ENCODE measurements at regions not wholly inside any gene's neighbourhood (a gene's known extent, or its start where the extent isn't known, plus 50 kb on each side); places are given as distances from the start of the nearest gene placed in this dataset.

DNA sequence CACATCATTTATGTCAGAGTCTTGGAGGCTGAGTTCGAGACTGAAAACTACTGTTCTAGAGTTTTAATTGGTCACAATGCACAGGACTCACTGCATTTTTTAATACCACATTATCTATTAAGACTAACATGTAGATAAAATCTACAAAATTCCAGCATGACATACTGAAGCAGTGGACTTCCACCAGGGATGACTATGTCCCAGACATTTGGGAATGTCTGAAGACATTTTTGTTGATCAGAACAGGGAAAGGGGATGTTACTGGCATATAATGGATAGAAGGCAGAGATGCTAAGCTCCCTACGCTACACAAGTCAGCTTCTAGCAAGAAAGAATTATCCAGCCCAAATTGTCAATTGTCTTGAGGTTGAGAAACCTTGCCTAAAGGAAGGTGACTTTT is 419.0 kb upstream of the TGFBR2 start:
- no peak overlapping the region for H3K4me3 ChIP-seq (replicated peaks in 1 of 3)
- intact Hi-C loops (cut with DNase I): no loop called here
- TF ChIP-seq, protein P1, sequence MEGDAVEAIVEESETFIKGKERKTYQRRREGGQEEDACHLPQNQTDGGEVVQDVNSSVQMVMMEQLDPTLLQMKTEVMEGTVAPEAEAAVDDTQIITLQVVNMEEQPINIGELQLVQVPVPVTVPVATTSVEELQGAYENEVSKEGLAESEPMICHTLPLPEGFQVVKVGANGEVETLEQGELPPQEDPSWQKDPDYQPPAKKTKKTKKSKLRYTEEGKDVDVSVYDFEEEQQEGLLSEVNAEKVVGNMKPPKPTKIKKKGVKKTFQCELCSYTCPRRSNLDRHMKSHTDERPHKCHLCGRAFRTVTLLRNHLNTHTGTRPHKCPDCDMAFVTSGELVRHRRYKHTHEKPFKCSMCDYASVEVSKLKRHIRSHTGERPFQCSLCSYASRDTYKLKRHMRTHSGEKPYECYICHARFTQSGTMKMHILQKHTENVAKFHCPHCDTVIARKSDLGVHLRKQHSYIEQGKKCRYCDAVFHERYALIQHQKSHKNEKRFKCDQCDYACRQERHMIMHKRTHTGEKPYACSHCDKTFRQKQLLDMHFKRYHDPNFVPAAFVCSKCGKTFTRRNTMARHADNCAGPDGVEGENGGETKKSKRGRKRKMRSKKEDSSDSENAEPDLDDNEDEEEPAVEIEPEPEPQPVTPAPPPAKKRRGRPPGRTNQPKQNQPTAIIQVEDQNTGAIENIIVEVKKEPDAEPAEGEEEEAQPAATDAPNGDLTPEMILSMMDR (IDR thresholded peaks at IDR 0.05): no peak
- no peak for TF ChIP-seq POLR2A (IDR thresholded peaks at IDR 0.05)
- 96 to 98% methylated on average over 2 of the region's 2 CpGs for WGBS, 2 donors
- H3K4me1 ChIP-seq: no peaks in the 10 kb centered on the region
- H3K27ac ChIP-seq: no peak overlapping the region
- H3K36me3 ChIP-seq: no peaks in the 10 kb centered on the region
- H3K27me3 ChIP-seq: no peaks in the 10 kb centered on the region
- no peaks in the 10 kb centered on the region for H3K9me3 ChIP-seq
- DNase-seq: no peak

DNA sequence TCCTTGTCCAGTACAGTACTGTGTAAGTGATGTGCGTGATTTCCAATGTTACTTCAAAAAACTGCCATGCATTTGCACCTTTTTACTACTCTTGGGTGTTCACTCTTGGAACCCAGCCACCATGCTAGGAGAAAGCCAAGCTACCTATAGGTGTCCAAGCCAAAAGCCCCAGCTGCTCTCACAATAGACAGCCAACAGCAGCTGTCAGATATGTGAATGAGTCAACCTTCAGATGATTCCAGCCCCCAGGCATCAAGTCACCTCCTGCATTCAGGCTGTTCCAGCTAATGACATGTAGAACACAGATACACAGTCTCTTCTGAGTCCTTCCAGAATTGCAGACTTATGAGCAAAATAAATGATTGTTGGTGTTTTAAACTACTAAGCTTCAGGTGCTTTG is 417.7 kb upstream of the TGFBR2 start:
- H3K27ac ChIP-seq: no peak overlapping the region
- no peak for TF ChIP-seq POLR2A (IDR thresholded peaks at IDR 0.05)
- TF ChIP-seq, protein P1 (IDR thresholded peaks at IDR 0.05): no peak
- H3K36me3 ChIP-seq: no peaks in the 10 kb centered on the region
- 94 to 97% methylated on average over 1 of the region's 1 CpG for WGBS, 2 donors
- no peaks in the 10 kb centered on the region for H3K27me3 ChIP-seq
- intact Hi-C loops (cut with DNase I): no loop called here
- H3K9me3 ChIP-seq: no peaks in the 10 kb centered on the region
- no peak for DNase-seq
- H3K4me1 ChIP-seq: no peaks in the 10 kb centered on the region
- no peak overlapping the region for H3K4me3 ChIP-seq (replicated peaks in 1 of 3)

DNA sequence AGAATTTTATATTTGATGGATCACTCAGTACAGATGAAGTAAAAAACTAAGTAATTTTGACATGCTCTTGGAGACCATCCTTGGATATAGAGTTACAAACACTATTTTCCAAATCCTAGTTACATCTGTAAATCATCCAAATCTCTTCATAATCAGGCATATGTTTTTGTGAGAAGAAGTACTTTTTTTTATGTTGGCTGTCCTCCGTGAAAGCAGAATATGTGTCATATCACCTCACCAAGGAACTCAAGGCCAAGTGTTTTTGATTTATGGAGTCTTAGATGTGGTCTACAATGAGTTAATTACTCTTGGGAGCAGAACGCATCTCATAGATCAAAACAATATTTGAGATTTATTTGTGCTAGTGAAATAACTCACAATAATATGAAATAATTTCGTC is 416.5 kb upstream of the TGFBR2 start:
- Histone ChIP-seq H3K27me3 (no peaks in the 10 kb centered on the region), H3K4me3 (replicated peaks in 1 of 3) (no peak overlapping the region), H3K27ac (no peak overlapping the region), H3K4me1 (no peaks in the 10 kb centered on the region), H3K9me3 (no peaks in the 10 kb centered on the region), H3K36me3 (no peaks in the 10 kb centered on the region)
- DNase-seq: no peak
- WGBS, 2 donors: 47 to 93% methylated on average over 3 of the region's 3 CpGs
- no peak for TF ChIP-seq POLR2A (IDR thresholded peaks at IDR 0.05)
- TF ChIP-seq, protein P1 (IDR thresholded peaks at IDR 0.05): no peak
- intact Hi-C loops (cut with DNase I): loop anchor here (10.0 kb wide), 1 partner anchor 155 kb away; no protein-coding TSS in a partner anchor

DNA sequence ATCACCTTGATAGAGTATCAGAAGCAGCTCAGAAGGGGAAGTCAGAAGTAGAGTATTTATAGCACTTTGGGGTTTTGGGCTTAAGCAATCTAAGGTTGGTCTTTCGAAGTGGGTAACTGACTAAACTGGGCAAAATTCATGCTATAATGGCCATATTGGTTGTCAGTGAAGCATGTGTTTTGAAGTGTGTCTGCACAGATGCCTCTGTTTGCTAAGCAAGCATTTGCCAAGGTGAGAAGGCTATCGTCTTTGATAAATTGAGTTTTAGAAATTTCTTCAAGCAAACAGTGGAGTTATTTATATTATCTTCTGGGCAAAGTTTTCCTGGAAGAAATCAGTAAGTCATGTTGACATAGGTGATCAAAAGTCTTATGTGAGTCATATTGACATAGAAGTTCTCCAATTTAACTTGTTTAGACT is 412.8 kb upstream of the TGFBR2 start:
- H3K4me3 ChIP-seq (replicated peaks in 1 of 3): no peak overlapping the region
- no peaks in the 10 kb centered on the region for H3K36me3 ChIP-seq
- TF ChIP-seq POLR2A (IDR thresholded peaks at IDR 0.05): no peak
- TF ChIP-seq, protein P1 (IDR thresholded peaks at IDR 0.05): no peak
- intact Hi-C loops (cut with DNase I): loop anchor here (10.0 kb wide), 1 partner anchor 159 kb away; no protein-coding TSS in a partner anchor
- no peak for DNase-seq
- H3K9me3 ChIP-seq: no peaks in the 10 kb centered on the region
- no peak overlapping the region for H3K27ac ChIP-seq
- H3K4me1 ChIP-seq: no peaks in the 10 kb centered on the region
- 31 to 53% methylated on average over 2 of the region's 2 CpGs for WGBS, 2 donors
- no peaks in the 10 kb centered on the region for H3K27me3 ChIP-seq

DNA sequence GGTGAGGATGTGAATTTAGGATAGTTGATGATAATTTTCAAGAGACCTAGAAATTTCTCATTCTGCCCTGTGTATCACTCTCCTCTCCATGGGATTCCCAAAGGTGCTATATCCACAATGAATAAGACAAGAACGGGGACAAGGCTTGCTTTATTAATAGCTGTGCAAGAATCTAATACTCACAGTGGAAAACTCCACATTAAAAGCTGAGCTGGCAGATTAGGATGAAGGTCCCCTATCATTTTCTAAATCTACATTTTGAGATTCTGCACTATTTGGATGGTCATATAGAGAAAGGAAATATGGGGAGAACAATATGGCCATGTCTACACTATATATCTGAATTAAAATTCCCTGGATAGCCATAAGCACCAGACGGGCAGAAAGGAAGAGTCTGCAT is 411.0 kb upstream of the TGFBR2 start:
- intact Hi-C loops (cut with DNase I): loop anchor here (10.0 kb wide), 1 partner anchor 161 kb away; no protein-coding TSS in a partner anchor
- H3K4me3 ChIP-seq (replicated peaks in 1 of 3): no peak overlapping the region
- no peaks in the 10 kb centered on the region for H3K36me3 ChIP-seq
- no peak overlapping the region for H3K27ac ChIP-seq
- no peaks in the 10 kb centered on the region for H3K4me1 ChIP-seq
- H3K27me3 ChIP-seq: no peaks in the 10 kb centered on the region
- TF ChIP-seq POLR2A (IDR thresholded peaks at IDR 0.05): no peak
- TF ChIP-seq, protein P1 (IDR thresholded peaks at IDR 0.05): no peak
- H3K9me3 ChIP-seq: no peaks in the 10 kb centered on the region
- 71 to 92% methylated on average over 2 of the region's 2 CpGs for WGBS, 2 donors
- no peak for DNase-seq
